ENCODE measurements at regions not wholly inside any gene's neighbourhood (a gene's known extent, or its start where the extent isn't known, plus 50 kb on each side); places are given as distances from the start of the nearest gene placed in this dataset.

- ATAC-seq (no peak), DNase-seq (no peak)
- H3K4me1 ChIP-seq: peaks cover 9% of the 10 kb centered on the region
- no peaks in the 10 kb centered on the region for H3K9me3 ChIP-seq
- WGBS, 2 donors: 70 to 74% methylated on average over 5 of the region's 5 CpGs
- no peak for TF ChIP-seq CTCF (IDR thresholded peaks at IDR 0.05)
- no peak for TF ChIP-seq POLR2A (IDR thresholded peaks at IDR 0.05)
- intact Hi-C loops (cut with DNase I): no loop called here
- peak overlapping the region in 2 of 4 donors; percentile 16 to 68 for H3K27ac ChIP-seq
- no peaks in the 10 kb centered on the region for H3K27me3 ChIP-seq
- no peaks in the 10 kb centered on the region for H3K36me3 ChIP-seq (replicated peaks in 1 of 2; ENCODE audit: insufficient read depth in 1 of 2, low read depth in 2 of 2)
- no peak overlapping the region for H3K4me3 ChIP-seq
These were observed 359.4 kb upstream of the SFSWAP start for GRCh38 chr12:131351319-131352028.

- DNase-seq: no peak
These were observed 358.5 kb upstream of the SFSWAP start for GRCh38 chr12:131352296-131352900.

GRCh38 chr12:131353376-131353775 lies 357.5 kb upstream of the SFSWAP start:
- H3K27me3 ChIP-seq: no peaks in the 10 kb centered on the region
- WGBS, 2 donors: 31 to 64% methylated on average over 2 of the region's 2 CpGs
- no peak overlapping the region for H3K27ac ChIP-seq

More at GRCh38 chr12:131352296-131352900, 358.5 kb upstream of the SFSWAP start:
- no peaks in the 10 kb centered on the region for H3K9me3 ChIP-seq
- intact Hi-C loops (cut with DNase I): no loop called here
- TF ChIP-seq CTCF (IDR thresholded peaks at IDR 0.05) (no peak), POLR2A (IDR thresholded peaks at IDR 0.05) (no peak)
- H3K27me3 ChIP-seq: no peaks in the 10 kb centered on the region
- no peaks in the 10 kb centered on the region for H3K36me3 ChIP-seq (replicated peaks in 1 of 2; ENCODE audit: insufficient read depth in 1 of 2, low read depth in 2 of 2)
- WGBS, 2 donors: 81 to 86% methylated on average over 18 to 21 of the region's 21 CpGs
- H3K4me3 ChIP-seq: no peak overlapping the region
- H3K4me1 ChIP-seq: peaks cover 9% of the 10 kb centered on the region
- no peak overlapping the region for H3K27ac ChIP-seq
- no peak for ATAC-seq

GRCh38 chr12:131353826-131354225 lies 357.1 kb upstream of the SFSWAP start:
- TF ChIP-seq POLR2A (IDR thresholded peaks at IDR 0.05) (no peak), CTCF (IDR thresholded peaks at IDR 0.05) (no peak)
- Histone ChIP-seq H3K27me3 (no peaks in the 10 kb centered on the region), H3K9me3 (no peaks in the 10 kb centered on the region), H3K27ac (no peak overlapping the region), H3K4me1 (peaks cover 9% of the 10 kb centered on the region), H3K36me3 (replicated peaks in 1 of 2; ENCODE audit: insufficient read depth in 1 of 2, low read depth in 2 of 2) (no peaks in the 10 kb centered on the region), H3K4me3 (no peak overlapping the region)
- intact Hi-C loops (cut with DNase I): no loop called here
- ATAC-seq: no peak
- DNase-seq: no peak
- WGBS, 2 donors: 46 to 48% methylated on average over 6 of the region's 6 CpGs

More at GRCh38 chr12:131353376-131353775, 357.5 kb upstream of the SFSWAP start:
- TF ChIP-seq POLR2A (IDR thresholded peaks at IDR 0.05) (no peak), CTCF (IDR thresholded peaks at IDR 0.05) (no peak)
- no peaks in the 10 kb centered on the region for H3K9me3 ChIP-seq
- H3K4me1 ChIP-seq: peaks cover 9% of the 10 kb centered on the region
- ATAC-seq: no peak
- H3K36me3 ChIP-seq (replicated peaks in 1 of 2; ENCODE audit: insufficient read depth in 1 of 2, low read depth in 2 of 2): no peaks in the 10 kb centered on the region
- no peak for DNase-seq
- no peak overlapping the region for H3K4me3 ChIP-seq
- intact Hi-C loops (cut with DNase I): no loop called here
